ENCODE measurements at regions not wholly inside any gene's neighbourhood (a gene's known extent, or its start where the extent isn't known, plus 50 kb on each side); places are given as distances from the start of the nearest gene placed in this dataset.

GRCh38 chr7:41346878-41347277 is 356.0 kb downstream of the INHBA start:
- Histone ChIP-seq H2AFZ (ENCODE audit: low read length) (no peak overlapping the region), H3K9me3 (ENCODE audit: low read length) (no peaks in the 10 kb centered on the region), H3K4me3 (ENCODE audit: low read depth, low read length, poor library complexity, severe bottlenecking) (no peak overlapping the region), H3K4me2 (ENCODE audit: low read length) (no peak overlapping the region), H3K27ac (ENCODE audit: low read depth, low read length, poor library complexity, severe bottlenecking) (no peak overlapping the region), H4K20me1 (ENCODE audit: insufficient read depth, low read length) (no peaks in the 10 kb centered on the region), H3K4me1 (ENCODE audit: insufficient read depth, low read length, poor library complexity, severe bottlenecking) (no peaks in the 10 kb centered on the region), H3K9me2 (ENCODE audit: insufficient read depth, low read length) (no peaks in the 10 kb centered on the region), H3K36me3 (ENCODE audit: insufficient read depth, low read length) (no peaks in the 10 kb centered on the region), H3K79me2 (ENCODE audit: insufficient read depth, low read depth, low read length) (no peaks in the 10 kb centered on the region)
- DNase-seq (ENCODE audit: low spot score): no peak
- TF ChIP-seq, protein P1, sequence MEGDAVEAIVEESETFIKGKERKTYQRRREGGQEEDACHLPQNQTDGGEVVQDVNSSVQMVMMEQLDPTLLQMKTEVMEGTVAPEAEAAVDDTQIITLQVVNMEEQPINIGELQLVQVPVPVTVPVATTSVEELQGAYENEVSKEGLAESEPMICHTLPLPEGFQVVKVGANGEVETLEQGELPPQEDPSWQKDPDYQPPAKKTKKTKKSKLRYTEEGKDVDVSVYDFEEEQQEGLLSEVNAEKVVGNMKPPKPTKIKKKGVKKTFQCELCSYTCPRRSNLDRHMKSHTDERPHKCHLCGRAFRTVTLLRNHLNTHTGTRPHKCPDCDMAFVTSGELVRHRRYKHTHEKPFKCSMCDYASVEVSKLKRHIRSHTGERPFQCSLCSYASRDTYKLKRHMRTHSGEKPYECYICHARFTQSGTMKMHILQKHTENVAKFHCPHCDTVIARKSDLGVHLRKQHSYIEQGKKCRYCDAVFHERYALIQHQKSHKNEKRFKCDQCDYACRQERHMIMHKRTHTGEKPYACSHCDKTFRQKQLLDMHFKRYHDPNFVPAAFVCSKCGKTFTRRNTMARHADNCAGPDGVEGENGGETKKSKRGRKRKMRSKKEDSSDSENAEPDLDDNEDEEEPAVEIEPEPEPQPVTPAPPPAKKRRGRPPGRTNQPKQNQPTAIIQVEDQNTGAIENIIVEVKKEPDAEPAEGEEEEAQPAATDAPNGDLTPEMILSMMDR (conservative IDR thresholded peaks at IDR 0.05; ENCODE audit: low read length): no peak
- no peak for TF ChIP-seq EZH2phosphoT487 (IDR thresholded peaks at IDR 0.05; ENCODE audit: borderline replicate concordance, low read depth, low read length)
- POLR2A ChIA-PET: interaction anchor here (1.2 kb wide), 1 partner anchor 9 kb away, joined by 3 read pairs; no protein-coding TSS in a partner anchor
- CTCF ChIA-PET (ENCODE audit: unreplicated experiment): no interaction called here
- intact Hi-C loops (cut with micrococcal nuclease; ENCODE audit: unreplicated experiment): no loop called here
- BruUV-seq (replicated peaks): no TSS peak

- Histone ChIP-seq H3K4me2 (ENCODE audit: low read length) (no peak overlapping the region), H3K27ac (ENCODE audit: low read depth, low read length, poor library complexity, severe bottlenecking) (no peak overlapping the region), H3K4me1 (ENCODE audit: insufficient read depth, low read length, poor library complexity, severe bottlenecking) (no peaks in the 10 kb centered on the region), H3K9me3 (ENCODE audit: low read length) (no peaks in the 10 kb centered on the region), H3K4me3 (ENCODE audit: low read depth, low read length, poor library complexity, severe bottlenecking) (no peak overlapping the region), H3K9me2 (ENCODE audit: insufficient read depth, low read length) (no peaks in the 10 kb centered on the region), H4K20me1 (ENCODE audit: insufficient read depth, low read length) (no peaks in the 10 kb centered on the region), H3K79me2 (ENCODE audit: insufficient read depth, low read depth, low read length) (no peaks in the 10 kb centered on the region), H2AFZ (ENCODE audit: low read length) (no peak overlapping the region), H3K36me3 (ENCODE audit: insufficient read depth, low read length) (no peaks in the 10 kb centered on the region)
- DNase-seq (ENCODE audit: low spot score): no peak
- intact Hi-C loops (cut with micrococcal nuclease; ENCODE audit: unreplicated experiment): loop anchor here (10.0 kb wide), 1 partner anchor 65 kb away; no protein-coding TSS in a partner anchor
- POLR2A ChIA-PET: no interaction called here
- TF ChIP-seq EZH2phosphoT487 (IDR thresholded peaks at IDR 0.05; ENCODE audit: borderline replicate concordance, low read depth, low read length): no peak
- TF ChIP-seq, protein P1 (conservative IDR thresholded peaks at IDR 0.05; ENCODE audit: low read length): no peak
- CTCF ChIA-PET (ENCODE audit: unreplicated experiment): no interaction called here
- no TSS peak for BruUV-seq (replicated peaks)
Observed at GRCh38 chr7:41339913-41340676, 362.8 kb downstream of the INHBA start.

DNA sequence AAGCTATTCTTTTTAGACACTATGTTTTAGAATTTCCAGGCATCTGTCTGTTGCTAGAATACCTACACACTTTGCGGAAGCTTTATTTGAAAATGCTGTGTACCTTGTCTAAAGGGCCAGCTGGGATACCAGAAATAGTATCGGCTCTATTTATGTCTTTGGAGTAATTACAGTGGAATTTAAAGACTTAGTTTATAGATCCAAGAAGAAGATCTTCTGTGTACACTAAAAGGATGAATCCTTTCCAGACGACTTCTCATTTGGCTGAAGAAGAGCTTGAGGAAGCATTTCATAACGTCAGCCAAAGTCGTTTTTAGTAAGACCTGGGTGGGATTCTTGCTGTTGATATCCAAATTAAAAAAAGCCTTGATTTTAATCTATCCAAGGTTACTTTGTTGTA is 365.9 kb downstream of the INHBA start:
- Histone ChIP-seq H3K4me3 (ENCODE audit: low read depth, low read length, poor library complexity, severe bottlenecking) (no peak overlapping the region), H2AFZ (ENCODE audit: low read length) (no peak overlapping the region), H3K36me3 (ENCODE audit: insufficient read depth, low read length) (no peaks in the 10 kb centered on the region), H3K4me1 (ENCODE audit: insufficient read depth, low read length, poor library complexity, severe bottlenecking) (no peaks in the 10 kb centered on the region), H3K9me3 (ENCODE audit: low read length) (no peaks in the 10 kb centered on the region), H3K79me2 (ENCODE audit: insufficient read depth, low read depth, low read length) (no peaks in the 10 kb centered on the region), H4K20me1 (ENCODE audit: insufficient read depth, low read length) (no peaks in the 10 kb centered on the region), H3K27ac (ENCODE audit: low read depth, low read length, poor library complexity, severe bottlenecking) (no peak overlapping the region), H3K4me2 (ENCODE audit: low read length) (no peak overlapping the region), H3K9me2 (ENCODE audit: insufficient read depth, low read length) (no peaks in the 10 kb centered on the region)
- CTCF ChIA-PET (ENCODE audit: unreplicated experiment): interaction anchor here (1.0 kb wide), 1 partner anchor 9 kb away, joined by 3 read pairs; no protein-coding TSS in a partner anchor
- DNase-seq (ENCODE audit: low spot score): no peak
- POLR2A ChIA-PET: interaction anchor here (0.7 kb wide), 1 partner anchor 937 kb away, joined by 4 read pairs; no protein-coding TSS in a partner anchor
- intact Hi-C loops (cut with micrococcal nuclease; ENCODE audit: unreplicated experiment): loop anchor here (10.0 kb wide), 1 partner anchor 62 kb away; no protein-coding TSS in a partner anchor
- TF ChIP-seq, protein P1 (conservative IDR thresholded peaks at IDR 0.05; ENCODE audit: low read length): no peak
- no peak for TF ChIP-seq EZH2phosphoT487 (IDR thresholded peaks at IDR 0.05; ENCODE audit: borderline replicate concordance, low read depth, low read length)
- no TSS peak for BruUV-seq (replicated peaks)
